ENCODE measurements at regions not wholly inside any gene's neighbourhood (a gene's known extent, or its start where the extent isn't known, plus 50 kb on each side); places are given as distances from the start of the nearest gene placed in this dataset.
"Not testable (repeated sequence)": the region's sequence is repeated elsewhere in the genome, so short reads cannot be mapped to it uniquely, and the experiment has no call there.

DNA sequence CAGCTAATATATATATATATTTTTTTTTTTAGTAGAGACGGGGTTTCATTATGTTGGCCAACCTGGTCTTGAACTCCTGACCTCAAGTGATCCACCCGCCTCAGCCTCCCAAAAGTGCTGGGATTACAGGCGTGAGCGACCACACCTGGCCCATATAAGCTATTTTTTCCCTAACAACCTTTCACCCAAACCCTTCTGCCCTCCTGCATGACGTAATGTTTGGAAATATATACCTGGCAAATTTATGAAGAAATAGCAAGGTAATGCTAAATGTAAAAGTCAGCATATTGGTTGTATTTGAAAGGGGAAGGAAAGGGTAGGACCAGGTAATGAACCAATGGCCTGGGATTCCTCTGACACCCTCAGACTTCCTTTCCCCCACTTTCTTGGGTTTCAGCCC is 325.5 kb upstream of the ARID1B start:
- no peak for DNase-seq (ENCODE audit: low read depth in 2 of 2)

DNA sequence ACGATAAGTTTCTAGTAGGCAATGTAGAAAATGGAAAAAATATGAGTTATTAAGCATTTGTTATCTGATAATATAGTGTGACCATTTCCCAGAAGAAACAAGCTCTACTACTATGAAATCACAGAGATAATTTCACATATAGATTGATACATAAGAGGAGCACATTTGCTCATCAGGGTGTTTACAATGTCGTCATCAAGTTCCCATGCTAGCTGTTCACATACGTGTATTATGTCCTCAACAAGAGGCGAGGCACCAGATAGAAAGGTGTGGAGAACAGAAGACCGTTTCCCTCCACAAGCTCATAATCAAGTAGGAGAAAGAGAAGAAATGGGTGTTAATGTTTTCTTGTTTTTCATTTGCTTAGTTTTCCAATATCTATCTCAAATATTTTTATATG is 326.1 kb upstream of the ARID1B start:
- no peak for DNase-seq (ENCODE audit: low read depth in 2 of 2)

DNA sequence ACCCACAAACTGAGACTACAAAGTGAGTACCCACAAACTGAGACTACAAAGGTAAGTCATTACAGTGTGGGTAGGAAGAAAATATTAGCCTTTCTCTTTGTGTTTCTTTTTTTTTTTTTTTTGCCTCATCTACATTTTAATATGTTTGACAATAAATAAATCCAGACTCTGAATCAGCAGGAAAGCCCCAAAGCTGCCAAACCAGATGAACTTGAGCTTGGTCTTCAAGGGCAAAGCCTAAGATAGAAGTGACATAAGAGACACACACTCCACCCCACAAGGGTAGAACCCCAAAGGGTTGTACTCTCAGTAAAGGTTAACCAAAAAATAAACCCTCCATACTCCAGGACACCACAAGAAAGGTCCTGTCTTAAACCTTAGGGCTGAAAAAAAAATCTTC is 326.8 kb upstream of the ARID1B start:
- DNase-seq (ENCODE audit: low read depth in 2 of 2): no peak

DNA sequence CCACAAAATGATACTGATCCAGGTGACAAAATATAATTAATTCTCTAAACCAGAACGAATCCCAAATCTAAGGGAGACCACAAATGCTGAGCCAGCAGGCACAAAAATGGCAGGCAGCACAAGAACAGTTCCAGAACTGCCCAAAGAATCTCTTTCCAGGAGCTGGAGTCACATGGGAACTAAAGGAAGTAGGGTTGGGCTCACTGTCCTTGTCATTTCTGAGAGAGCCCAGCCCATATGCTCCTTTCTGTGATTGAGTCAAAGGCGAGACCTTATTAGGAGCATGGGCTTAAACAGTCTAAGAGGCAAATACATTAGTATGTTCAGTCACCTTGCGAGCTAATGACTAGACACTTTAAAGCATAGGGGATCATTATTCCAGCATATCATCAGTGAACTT is 327.6 kb upstream of the ARID1B start:
- DNase-seq (ENCODE audit: low read depth in 2 of 2): no peak

DNA sequence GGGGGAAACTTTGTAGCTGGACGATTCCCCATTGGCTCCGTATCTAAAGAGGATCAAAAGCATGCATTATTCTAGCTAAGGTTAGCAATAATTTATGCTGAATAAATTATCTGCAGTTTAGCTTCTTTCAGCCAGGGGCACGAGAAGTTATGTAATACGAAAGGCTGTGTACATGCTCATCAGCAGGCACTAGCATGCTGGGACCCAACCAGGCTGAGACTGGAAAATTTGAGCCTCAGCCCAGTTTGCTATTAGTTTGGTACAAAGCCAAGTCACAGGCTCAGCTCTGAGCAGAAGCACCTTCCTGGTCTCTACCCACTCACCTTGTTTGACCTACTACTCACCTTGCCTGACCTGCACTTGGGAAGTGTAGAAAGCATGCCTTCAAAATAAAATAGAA is 328.1 kb upstream of the ARID1B start:
- no peak for DNase-seq (ENCODE audit: low read depth in 2 of 2)

DNA sequence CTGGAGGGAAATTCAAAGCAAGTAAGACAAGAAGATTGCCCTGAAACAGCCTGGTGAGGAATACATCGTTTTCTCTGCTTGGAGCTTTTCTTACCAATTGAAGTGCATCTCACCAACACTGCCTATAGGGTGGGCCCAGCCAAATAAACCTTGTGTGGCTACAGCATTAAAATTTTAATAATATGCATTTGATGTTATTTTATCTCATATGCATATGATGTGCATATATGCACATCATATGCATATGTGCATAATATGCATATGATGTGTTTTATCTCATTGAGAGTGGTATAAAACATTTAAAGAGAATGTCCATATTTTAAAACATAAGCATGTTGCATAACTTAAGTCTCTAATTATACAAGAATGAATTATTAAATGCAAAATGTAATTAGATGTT is 328.6 kb upstream of the ARID1B start:
- no peak for DNase-seq (ENCODE audit: low read depth in 2 of 2)

DNA sequence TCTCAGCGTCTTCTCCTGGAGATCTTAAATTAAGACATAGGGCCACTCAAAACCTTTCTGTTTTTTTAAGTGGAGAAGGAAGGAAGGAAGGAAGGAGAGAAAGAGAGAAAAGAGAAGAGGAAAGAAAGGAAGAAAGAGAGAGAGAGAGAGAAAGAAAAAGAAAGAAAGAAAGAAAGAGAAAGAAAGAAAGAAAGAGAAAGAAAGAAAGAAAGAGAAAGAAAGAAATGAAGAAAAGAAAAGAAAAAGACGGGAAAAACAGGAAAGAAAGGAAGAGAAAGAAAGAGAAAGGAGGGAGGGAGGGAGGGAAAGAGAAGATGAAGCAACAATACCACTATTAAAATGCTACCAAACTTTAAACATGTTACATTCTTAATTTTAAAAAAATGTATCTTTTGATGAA is 336.5 kb upstream of the ARID1B start:
- DNase-seq (ENCODE audit: low read depth in 2 of 2): no peak

DNA sequence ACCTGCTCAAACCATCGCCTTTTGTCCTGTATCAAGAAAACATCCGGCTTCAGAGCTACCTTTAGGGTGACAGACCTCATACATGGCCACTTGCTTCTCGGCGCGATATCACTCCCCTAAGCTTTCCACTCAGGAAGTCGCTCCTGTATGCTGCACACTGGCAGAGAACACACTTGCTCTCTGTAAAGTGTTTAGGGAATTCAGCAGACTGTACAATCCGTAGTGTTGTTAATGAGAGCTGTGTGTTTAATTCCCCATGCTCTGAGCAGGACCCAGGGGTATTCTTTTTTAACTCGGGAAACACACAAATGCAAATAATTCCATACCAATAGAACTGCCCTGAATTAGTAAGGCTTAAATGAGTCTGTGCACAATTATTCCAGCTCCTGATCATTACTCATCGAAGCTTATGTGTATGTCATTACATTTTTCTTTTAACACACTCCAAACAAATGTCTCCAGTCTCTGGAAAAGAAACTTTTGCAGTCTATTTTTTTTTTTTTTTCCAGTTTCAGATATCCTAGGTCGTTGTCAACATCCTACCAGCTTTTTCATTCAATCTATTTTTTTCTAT is 338.7 kb upstream of the ARID1B start:
- no peak for DNase-seq (ENCODE audit: low read depth in 2 of 2)

DNA sequence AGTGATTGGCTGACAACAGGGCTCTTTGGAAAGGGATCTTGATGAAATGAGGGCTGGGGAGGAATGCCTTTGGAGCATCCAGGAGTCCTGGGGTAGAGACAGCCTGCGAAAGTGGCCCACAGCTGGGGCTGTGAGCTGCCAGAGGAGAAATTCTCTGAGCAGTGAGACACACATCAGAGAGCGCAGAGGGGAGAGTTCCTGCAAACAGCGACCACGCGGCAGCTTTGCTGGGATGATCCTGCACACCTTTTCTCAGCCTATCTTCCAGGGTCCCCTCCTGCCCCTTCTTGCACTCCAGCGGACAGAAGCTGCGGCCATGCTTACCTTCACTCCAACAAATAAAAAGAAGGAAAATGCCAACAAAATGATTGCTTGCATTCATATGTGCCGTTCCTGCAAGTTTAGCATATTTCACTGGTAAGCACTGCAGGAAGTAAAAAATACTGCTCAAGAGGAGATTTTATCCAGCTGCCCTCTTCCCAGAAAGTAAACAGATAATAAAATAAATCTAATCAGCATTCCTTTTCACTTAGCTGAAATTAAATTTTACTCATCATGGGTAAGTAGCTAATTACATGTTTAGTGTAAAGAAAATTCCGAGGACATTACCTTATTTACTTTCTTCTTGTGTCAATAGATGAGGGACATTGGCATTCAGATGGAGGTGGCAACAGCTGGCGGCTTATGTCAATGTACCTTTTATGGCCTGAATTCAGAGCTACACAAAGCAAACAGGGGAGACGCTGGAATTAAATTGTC is 339.9 kb upstream of the ARID1B start:
- no peak for DNase-seq (ENCODE audit: low read depth in 2 of 2)

DNA sequence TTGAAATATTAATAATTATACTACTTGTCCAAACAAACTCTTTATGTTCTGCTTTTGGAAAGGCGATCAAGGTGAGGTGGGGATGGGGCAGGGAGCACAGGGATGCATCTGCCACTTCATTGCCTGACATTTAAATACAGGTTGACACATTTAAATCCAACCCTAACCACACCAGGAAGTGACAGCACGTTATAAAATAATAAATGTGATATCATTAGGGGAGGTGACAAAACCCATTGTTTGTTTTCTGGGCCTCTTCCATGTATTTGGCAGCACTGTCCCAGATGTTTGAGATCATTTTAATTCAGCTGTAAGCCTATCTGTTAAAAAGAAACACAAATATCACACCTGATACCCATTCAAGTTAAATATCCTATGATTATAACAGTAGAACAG is 342.4 kb upstream of the ARID1B start:
- no peak for DNase-seq (ENCODE audit: low read depth in 2 of 2)

DNA sequence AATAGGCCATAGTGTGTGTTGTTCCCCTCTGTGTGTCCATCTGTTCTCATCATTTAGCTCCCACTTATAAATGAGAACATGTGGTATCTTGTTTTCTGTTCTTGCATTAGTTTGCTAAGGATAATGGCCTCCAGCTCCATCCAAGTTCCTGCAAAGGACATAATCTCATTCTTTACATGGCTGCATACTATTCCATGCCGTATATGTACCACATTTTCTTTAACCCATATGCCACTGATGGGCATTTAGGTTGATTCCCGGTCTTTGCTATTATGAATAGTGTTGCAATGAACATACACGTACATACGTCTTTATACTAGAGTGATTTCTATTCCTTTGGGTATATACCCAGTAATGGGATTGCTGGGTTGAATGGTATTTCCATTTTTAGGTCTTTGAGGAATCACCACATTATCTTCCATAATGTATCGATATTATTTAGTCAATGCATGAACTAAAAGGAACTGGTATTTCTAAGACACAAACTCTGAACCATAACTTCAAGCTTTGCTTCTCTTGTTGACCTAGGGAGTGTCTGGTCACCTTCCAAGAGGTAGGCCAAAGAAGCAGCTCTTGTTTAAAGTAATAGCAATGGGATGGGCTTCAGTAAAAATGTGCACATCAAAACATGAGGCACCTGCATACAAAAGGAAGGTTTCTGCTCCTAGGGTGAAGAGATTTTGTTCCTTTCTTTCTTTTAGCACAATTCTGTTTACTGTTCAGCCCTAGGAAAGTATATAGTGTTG is 343.0 kb upstream of the ARID1B start:
- no peak for DNase-seq (ENCODE audit: low read depth in 2 of 2)

DNA sequence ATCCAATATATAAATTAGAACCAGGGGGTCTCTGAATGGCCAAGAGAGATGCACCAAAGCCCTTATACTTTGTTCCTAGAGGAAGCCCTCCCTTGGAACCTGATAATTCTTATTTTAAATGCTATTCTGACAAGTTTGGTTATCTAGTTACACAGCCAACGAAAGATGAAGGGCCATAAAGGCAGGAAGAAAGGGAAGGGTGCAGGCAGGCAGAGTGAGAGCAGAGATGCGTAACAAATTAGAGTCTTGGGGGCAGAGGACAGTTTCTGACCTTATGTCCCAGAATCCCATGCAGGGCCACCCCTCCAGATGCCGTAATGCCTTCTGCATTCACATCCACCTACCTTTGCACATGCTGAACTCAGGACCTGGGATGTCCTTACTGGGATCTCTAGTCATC is 344.6 kb upstream of the ARID1B start:
- no peak for DNase-seq (ENCODE audit: low read depth in 2 of 2)

DNA sequence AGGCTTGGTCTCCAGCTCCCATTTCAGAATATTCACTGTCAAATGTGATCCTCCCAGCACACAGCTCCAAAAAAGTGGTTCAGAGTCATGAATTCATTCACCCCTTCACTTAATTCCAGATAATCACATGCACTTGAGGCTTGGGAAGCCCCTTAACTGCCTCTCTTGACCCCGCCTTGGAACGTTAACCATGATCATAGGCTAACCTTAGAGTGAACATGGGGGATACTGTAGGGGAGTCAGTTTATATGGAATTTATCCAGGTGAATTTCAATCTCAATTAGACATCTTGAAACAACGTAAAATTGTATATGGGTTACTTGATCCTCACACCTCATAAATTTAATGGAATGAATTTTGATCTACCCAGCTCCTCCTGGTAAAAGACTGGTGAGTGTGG is 346.8 kb upstream of the ARID1B start:
- DNase-seq (ENCODE audit: low read depth in 2 of 2): no peak

DNA sequence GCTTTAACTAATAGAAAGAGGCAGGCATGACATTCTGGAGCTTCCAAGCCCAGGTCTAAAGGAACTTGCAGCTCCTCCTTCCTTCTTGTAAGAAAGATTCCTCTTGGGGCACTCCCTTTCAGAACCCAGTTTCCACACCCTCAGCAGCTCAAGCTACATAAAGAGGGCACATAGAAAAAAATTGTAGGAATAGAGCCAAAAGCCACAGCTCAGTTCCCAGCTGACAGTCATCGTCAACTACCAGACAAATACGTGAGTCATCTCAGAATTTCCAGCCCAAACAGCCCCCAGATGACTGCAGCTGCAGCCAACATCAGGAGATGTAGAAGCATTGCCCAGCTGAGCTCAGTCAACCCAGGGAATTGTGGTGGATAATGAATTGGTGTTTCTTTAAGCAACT is 349.8 kb upstream of the ARID1B start:
- no peak for DNase-seq (ENCODE audit: low read depth in 2 of 2)

DNA sequence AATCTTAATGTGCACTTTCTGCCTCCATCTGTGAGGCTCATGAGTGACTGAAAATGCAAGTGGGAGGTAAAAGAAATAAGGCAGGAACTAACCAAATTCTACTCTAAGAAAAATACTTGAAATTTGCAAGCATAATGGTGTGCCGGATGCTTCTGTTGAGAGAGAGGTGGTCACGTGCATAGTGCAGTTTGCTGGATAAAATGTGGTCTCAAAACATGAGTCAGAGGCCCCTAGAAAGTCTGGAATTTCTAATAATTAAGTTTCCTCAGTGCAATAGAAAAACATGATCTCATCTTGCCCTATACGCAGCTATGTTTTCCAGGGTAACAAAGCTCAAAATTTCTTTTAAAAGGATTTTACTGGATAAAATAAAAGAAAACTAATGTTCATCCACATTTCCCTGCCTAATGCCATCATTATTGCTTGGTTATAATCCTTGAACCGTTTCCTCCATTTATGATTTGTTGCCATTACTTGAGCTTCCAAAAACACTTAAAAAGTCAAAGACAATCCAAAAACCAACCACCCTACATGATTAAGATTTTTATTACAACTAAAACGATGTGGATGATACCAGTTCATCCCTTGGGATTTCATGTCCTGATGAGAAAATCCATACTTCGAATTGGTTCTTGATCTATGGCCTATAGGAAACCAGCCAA is 351.7 kb upstream of the ARID1B start:
- DNase-seq (ENCODE audit: low read depth in 2 of 2): no peak

DNA sequence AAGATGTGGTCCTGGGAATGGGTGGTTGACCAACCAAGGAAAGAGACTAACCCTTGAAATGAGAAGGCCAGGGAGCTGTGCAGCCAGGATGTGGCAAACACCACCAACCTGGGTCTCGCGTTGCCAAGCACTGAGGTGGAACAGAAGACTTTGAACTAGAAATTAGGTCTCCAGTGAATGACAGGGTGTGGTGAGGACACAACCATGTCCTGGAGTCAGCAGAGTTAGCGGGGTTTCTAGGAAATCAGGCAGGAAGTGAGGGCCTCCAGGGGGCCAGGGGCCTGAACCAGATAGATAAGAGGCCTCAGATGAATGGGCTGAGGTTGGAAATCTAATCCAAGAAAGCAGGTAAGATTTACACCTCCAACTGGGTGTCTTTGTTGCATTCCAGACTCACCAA is 353.3 kb upstream of the ARID1B start:
- DNase-seq (ENCODE audit: low read depth in 2 of 2): no peak

DNA sequence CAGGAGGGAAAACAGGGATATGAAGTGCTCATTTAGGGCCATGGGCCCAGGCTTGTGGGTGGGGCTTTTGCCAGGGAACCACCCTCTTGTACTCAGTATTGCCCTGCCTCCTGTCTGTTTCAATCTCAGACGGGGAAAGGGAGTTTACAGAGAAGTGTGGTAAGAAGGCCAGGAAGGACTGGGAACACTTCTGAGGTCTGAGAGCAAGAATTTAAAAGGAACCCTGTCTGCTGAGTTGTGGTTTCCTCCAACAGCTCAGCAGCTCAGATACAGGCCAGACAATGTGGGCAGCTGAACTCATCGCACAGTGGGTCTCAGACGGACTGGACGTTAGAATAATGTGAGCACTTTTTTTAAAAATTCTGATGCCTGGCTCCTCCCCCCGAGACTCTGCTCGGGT is 354.1 kb upstream of the ARID1B start:
- DNase-seq (ENCODE audit: low read depth in 2 of 2): no peak

DNA sequence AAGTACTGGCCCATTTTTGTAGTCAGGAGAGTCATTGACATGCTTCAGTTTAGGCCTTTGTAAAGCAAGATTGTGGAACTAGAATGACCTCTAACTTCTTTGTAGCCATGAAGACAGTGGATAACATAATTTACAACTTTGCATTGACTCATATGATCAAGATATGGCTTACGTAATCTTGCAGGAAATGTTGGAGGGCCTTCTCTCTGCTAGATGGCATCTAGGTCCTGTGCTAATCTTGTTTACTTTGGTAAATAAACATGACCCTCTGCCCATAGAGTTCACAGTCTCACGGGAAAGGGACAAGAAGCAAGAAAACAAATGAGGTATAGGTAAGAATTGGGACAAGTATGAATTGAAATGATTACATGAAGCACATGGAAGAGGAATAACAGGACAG is 355.2 kb upstream of the ARID1B start:
- no peak for DNase-seq (ENCODE audit: low read depth in 2 of 2)

DNA sequence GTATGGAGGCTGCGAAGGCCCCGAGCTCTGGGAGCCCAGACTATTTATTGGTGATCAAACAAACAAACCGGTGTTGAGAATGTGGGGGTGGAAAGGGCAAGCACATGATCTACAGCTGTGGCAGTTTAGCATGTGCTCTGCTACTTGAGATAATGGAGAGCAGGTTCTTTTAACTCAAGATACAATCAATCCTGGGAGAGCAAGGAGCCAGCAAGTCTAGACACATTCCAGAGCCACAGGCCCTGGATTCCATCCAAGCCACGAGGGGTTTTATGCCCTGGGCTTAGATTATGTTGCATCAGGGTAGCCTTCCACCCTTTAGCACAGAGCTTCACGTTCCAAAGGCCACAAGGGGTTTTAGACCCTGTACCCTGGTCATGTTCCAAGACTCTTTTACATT is 355.9 kb upstream of the ARID1B start:
- DNase-seq (ENCODE audit: low read depth in 2 of 2): not testable (repeated sequence)

DNA sequence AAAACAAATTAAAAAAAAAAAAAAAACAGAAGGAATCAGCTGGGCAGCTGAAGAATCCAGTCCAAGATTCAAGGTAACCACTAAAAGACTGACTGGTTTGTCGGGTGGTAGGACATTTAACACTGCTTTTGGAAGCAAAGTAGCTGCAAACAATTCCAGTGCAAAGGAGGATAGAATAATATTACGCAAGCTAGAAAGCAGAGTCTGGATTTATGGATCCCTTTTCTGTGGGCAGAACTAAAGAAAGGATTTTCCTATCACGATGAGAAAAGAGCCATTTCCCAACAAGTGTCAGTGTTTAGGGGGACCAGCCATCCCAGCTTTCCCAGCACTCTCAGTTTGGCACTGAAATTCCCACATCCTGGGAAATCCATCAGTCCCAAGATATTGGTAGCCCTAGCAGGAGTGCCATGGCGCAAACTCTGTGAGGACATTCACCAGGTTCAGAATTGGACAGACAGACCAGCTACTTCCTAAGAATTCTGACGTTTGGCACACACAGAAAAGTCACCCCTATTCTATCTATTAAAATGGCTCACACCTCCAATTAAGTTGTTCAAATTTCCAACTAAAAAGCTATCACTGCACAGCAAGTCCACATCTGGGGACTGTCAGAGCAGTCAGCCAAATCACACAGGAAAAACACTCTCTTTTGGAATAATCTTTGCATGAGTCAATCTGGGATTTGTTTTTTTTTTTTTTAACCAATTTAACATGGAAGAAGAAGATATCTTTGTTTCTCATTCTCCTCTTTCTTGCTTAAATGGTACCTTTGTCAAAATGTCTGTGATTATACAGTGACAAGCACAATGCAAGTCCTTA is 356.8 kb upstream of the ARID1B start:
- DNase-seq (ENCODE audit: low read depth in 2 of 2): no peak

DNA sequence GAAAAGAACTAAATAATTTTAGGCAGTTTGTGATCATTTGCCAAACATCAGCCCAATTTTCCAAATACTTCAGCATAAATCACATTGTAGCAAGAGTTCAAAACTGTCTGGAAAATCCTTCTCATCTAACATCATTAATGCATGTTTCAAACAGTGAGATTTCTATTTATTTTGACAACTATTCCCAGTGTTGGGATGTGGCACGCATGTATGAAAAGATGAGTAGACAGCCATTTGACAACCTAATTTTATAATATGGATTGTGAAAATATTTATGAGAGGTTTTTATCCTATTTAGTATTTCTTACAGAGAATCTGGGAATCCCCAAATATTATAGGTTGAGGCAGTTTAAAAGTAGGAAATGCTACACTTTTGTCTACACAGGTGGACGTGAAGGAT is 357.6 kb upstream of the ARID1B start:
- no peak for DNase-seq (ENCODE audit: low read depth in 2 of 2)

DNA sequence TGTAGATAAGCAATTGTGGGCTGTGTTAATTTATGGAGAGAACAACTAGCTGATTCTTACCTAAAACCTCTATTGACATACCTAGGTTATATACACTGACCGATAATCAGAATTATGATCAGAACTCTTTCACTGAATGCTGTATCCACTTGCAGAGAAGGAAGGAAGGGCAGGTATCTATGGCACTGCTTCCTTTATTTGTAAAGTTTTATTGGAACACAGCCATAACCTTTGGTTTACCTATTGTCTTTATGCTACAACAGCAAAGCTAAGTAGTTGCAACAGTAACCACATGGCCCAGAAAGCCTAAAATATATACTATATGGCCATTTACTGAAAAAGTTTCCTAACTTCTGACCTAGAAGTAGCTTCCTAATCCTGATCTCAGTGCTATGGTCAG is 358.9 kb upstream of the ARID1B start:
- no peak for DNase-seq (ENCODE audit: low read depth in 2 of 2)
